HepG2 (cell line): ENCODE measurements at regions not wholly inside any gene's neighbourhood (a gene's known extent, or its start where the extent isn't known, plus 50 kb on each side); places are given as distances from the start of the nearest gene placed in this dataset.

Experiments
- ATAC-seq: fragments of 200-7000 bp; cut with Tn5 transposase; 3 replicates; pipeline ENCODE4 v1.9.1; 2020; ENCODE audit warnings: mild to moderate bottlenecking, moderate library complexity
- BruUV-seq: library from RNA; stranded (reverse); fragments of 400-500 nt; replicated peaks from 2 replicates; lab custom pipeline; 2021; lab: Mats Ljungman, UMichigan
- CTCF ChIA-PET: fragments of 300-600 bp; formaldehyde crosslinking; extraction: SDS; loops from one replicate; lab custom pipeline; 2021; ENCODE audit warnings: low total read pairs, inconsistent platforms, low intra/inter-chr PET ratio; lab: Yijun Ruan, JAX
- POLR2A ChIA-PET: fragments of 350-600 bp; sonication (Branson Sonifier 250); formaldehyde crosslinking; loops from one replicate; lab custom pipeline; 2020; ENCODE audit warnings: antibody characterized with exemption, inconsistent platforms; lab: Yijun Ruan, JAX
- DNase-seq: peaks from one replicate; pipeline ENCODE4 v3.0.0-alpha.2; 2015; ENCODE audit warnings: low spot score
- FAIRE-seq: peaks from 3 replicates; lab custom pipeline; 2011; peaks lifted over from hg19 to GRCh38; lab: Jason Lieb, UNC
- H2AFZ ChIP-seq: one replicate; pipeline ENCODE4 v1.6.1; 2011; ENCODE audit warnings: low read length, inconsistent platforms
- H3K27ac ChIP-seq: fragments of 300-600 bp; 3 replicates; pipeline ENCODE4 v1.8.0; 2011; ENCODE audit warnings: mixed run types, mild to moderate bottlenecking, mixed read lengths, low read length, inconsistent platforms; ENCODE audit not compliant: insufficient read depth; ENCODE audit errors: extremely low read length
- H3K27me3 ChIP-seq, 2 experiments: fragments of 200-600 bp in 1 of 2; 2 replicates in 1 of 2; 3 replicates in 1 of 2; pipeline versions ENCODE4 v1.6.0 to v1.8.0; 2011; ENCODE audit warnings: low read length in 2 of 2, mild to moderate bottlenecking in 2 of 2, moderate library complexity in 2 of 2, inconsistent platforms in 1 of 2; ENCODE audit not compliant: insufficient read depth in 2 of 2, control insufficient read depth in 1 of 2
- H3K36me3 ChIP-seq, 2 experiments: fragments of 200-600 bp in 1 of 2; replicated peaks in 1 of 2; 2 replicates in 1 of 2; 3 replicates in 1 of 2; pipeline versions ENCODE4 v1.5.1 to v1.8.0; 2011; ENCODE audit warnings: low read length in 2 of 2, inconsistent platforms in 1 of 2; ENCODE audit not compliant: insufficient read depth in 2 of 2, control insufficient read depth in 1 of 2
- H3K4me1 ChIP-seq: 2 replicates; pipeline ENCODE4 v1.5.1; 2012; ENCODE audit warnings: low read length, inconsistent platforms; ENCODE audit not compliant: insufficient read depth
- H3K4me2 ChIP-seq: 2 replicates; pipeline ENCODE4 v1.6.0; 2011; ENCODE audit warnings: low read depth, low read length, inconsistent platforms
- H3K4me3 ChIP-seq, 3 experiments: fragments of 200-600 bp in 1 of 3; sonication (generic), shearing (Covaris generic) in 1 of 3; replicated peaks in 1 of 3; 2 replicates each; pipeline ENCODE4 v1.5.1; 2011 to 2016; ENCODE audit warnings: low read length in 3 of 3, inconsistent platforms in 2 of 3, low read depth in 2 of 3, mild to moderate bottlenecking in 2 of 3, control low read depth in 1 of 3, mixed read lengths in 1 of 3; ENCODE audit not compliant: insufficient read depth in 1 of 3
- H3K79me2 ChIP-seq: one replicate; pipeline ENCODE4 v1.6.1; 2011; ENCODE audit warnings: low read length, inconsistent platforms; ENCODE audit not compliant: insufficient read depth
- H3K9ac ChIP-seq: 2 replicates; pipeline ENCODE4 v1.6.0; 2011; ENCODE audit warnings: mild to moderate bottlenecking, low read depth, low read length, inconsistent platforms; ENCODE audit not compliant: insufficient read depth
- H3K9me3 ChIP-seq: 2 replicates; pipeline ENCODE4 v1.5.1; 2012; ENCODE audit warnings: mild to moderate bottlenecking, low read length
- H4K20me1 ChIP-seq: 2 replicates; pipeline ENCODE4 v1.6.0; 2011; ENCODE audit warnings: inconsistent platforms, mild to moderate bottlenecking, low read length, moderate library complexity; ENCODE audit not compliant: insufficient read depth
- ARHGAP35 ChIP-seq: sonication (generic); formaldehyde crosslinking; IDR thresholded peaks from 2 replicates; pipeline ENCODE4 v1.9.0; 2022; ENCODE audit warnings: mild to moderate bottlenecking, inconsistent platforms, moderate library complexity, missing genetic modification reagents, borderline replicate concordance
- GFI1 ChIP-seq: sonication (generic); formaldehyde crosslinking; IDR thresholded peaks from 2 replicates; pipeline ENCODE4 v1.5.0; 2020; ENCODE audit warnings: missing genetic modification reagents, mild to moderate bottlenecking, borderline replicate concordance
- MIER2 ChIP-seq: IDR thresholded peaks from 2 replicates; pipeline ENCODE4 v1.6.1; 2016; ENCODE audit warnings: missing biosample characterization, missing genetic modification reagents
- MTA1 ChIP-seq: sonication (generic); formaldehyde crosslinking; IDR thresholded peaks from 2 replicates; pipeline ENCODE4 v1.4.0; 2020; ENCODE audit warnings: missing genetic modification reagents, mild to moderate bottlenecking, borderline replicate concordance
- SALL2 ChIP-seq: sonication (generic); formaldehyde crosslinking; IDR thresholded peaks from 2 replicates; pipeline ENCODE4 v1.8.1; 2023; ENCODE audit warnings: mild to moderate bottlenecking, missing genetic modification reagents, inconsistent platforms
- SIN3A ChIP-seq: IDR thresholded peaks from 2 replicates; pipeline ENCODE4 v1.6.1; 2011; ENCODE audit warnings: low read depth, mild to moderate bottlenecking, control low read depth, low read length, borderline replicate concordance
- YEATS2 ChIP-seq: sonication (generic); formaldehyde crosslinking; IDR thresholded peaks from 2 replicates; pipeline ENCODE4 v1.4.0; 2020; ENCODE audit warnings: missing genetic modification reagents, borderline replicate concordance
- ZNF260 ChIP-seq: sonication (generic); formaldehyde crosslinking; IDR thresholded peaks from 2 replicates; pipeline ENCODE4 v1.4.0; 2020; ENCODE audit warnings: missing genetic modification reagents, low read depth, mild to moderate bottlenecking, borderline replicate concordance
- ZNF296 ChIP-seq: sonication (generic); formaldehyde crosslinking; conservative IDR thresholded peaks from 2 replicates; pipeline ENCODE4 v1.5.0; 2020; ENCODE audit warnings: mild to moderate bottlenecking, missing genetic modification reagents
- ZNF484 ChIP-seq: sonication (generic); formaldehyde crosslinking; IDR thresholded peaks from 2 replicates; pipeline ENCODE4 v1.5.1; 2020; ENCODE audit warnings: mild to moderate bottlenecking, low read depth, missing genetic modification reagents, borderline replicate concordance
- ZNF558 ChIP-seq: sonication (generic); formaldehyde crosslinking; IDR thresholded peaks from 2 replicates; pipeline ENCODE4 v1.9.0; 2022; ENCODE audit warnings: mild to moderate bottlenecking, missing genetic modification reagents, borderline replicate concordance
- ZNF572 ChIP-seq: sonication (generic); formaldehyde crosslinking; IDR thresholded peaks from 2 replicates; pipeline ENCODE4 v1.5.1; 2020; ENCODE audit warnings: mild to moderate bottlenecking, missing genetic modification reagents
- in situ Hi-C: cut with HindIII; loops from 2 replicates; pipeline ENCODE4 v1.10.0; 2017; ENCODE audit warnings: low pct_unique_long_range_greater_than_20kb; ENCODE audit not compliant: extremely low pct_ligation_motif_present
- intact Hi-C: fragments of 100-400 bp; cut with micrococcal nuclease; formaldehyde crosslinking; loops from one replicate; pipeline ENCODE4 v1.10.0; 2022; ENCODE audit not compliant: unreplicated experiment
- TF ChIP-seq, protein P1 (sequence below): sonication (generic); formaldehyde crosslinking; IDR thresholded peaks from 2 replicates; pipeline ENCODE4 v1.8.1; 2023; ENCODE audit warnings: missing genetic modification reagents, inconsistent platforms, borderline replicate concordance
- TF ChIP-seq, protein P2 (sequence below): sonication (generic); formaldehyde crosslinking; IDR thresholded peaks from 2 replicates; pipeline ENCODE4 v1.4.0; 2020; ENCODE audit warnings: missing genetic modification reagents

DNA sequence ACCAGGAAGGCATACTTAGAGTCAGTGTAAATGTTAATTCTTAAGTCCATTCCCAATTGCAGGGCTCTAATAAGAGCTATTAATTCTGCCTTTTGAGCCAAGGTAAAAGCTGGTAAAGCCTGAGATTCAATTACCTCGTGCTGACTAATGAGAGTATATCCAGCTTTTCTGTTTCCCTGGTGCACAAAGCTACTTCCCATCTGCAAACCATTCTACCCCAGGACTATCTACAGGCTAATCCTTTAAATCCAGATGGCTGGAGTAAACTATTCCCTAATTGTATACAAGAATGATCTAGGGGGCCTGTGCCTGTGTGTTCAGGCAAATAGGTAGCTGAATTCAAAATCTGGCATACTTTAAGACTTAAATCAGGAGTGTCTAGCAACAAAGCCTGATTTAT, 365.0 kb downstream of the GPM6A start (continued):
- no peak for TF ChIP-seq ZNF572
- TF ChIP-seq ZNF296: no peak
- no peak for TF ChIP-seq ZNF558 (CRISPR knock-in tag)
- TF ChIP-seq MIER2 (CRISPR knock-in tag): no peak
- no peak for TF ChIP-seq GFI1 (CRISPR knock-in tag)
- no peak for TF ChIP-seq ARHGAP35 (CRISPR knock-in tag)
- TF ChIP-seq MTA1 (CRISPR knock-in tag): no peak

DNA sequence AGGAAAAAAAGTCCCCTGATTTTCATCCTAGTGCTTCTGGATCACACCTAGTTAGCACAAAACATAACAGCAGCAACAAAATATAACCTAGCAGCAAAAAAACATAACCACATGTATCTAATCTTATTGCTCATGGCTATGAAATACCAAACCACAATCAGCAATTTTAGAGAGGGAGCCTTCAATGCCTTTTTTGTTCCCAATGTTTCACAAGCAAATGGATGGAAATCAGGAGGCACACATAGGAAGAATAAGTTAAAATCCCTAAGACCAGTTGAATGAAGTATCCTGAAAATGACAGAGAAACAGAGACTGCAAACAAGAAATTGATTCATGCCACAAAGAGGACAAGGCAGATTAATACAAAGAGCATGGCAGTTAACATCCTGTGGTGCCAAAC, 361.6 kb downstream of the GPM6A start:
- CTCF ChIA-PET: no interaction called here
- intact Hi-C loops (no loop called here), in situ Hi-C loops (no loop called here)
- Histone ChIP-seq H3K4me2 (no peak overlapping the region), H3K36me3 (no peaks in the 10 kb centered on the region), H4K20me1 (no peaks in the 10 kb centered on the region), H3K27me3 (no peaks in the 10 kb centered on the region), H2AFZ (no peak overlapping the region), H3K27ac (no peak overlapping the region), H3K4me1 (no peaks in the 10 kb centered on the region), H3K9me3 (peaks cover 46% of the 10 kb centered on the region; the same call in 1 of the 2 replicates), H3K79me2 (no peaks in the 10 kb centered on the region), H3K4me3 (no peak overlapping the region), H3K9ac (no peak overlapping the region)
- POLR2A ChIA-PET: no interaction called here
- no peak for TF ChIP-seq ZNF260 (CRISPR knock-in tag)
- TF ChIP-seq SALL2: no peak
- no peak for TF ChIP-seq YEATS2 (CRISPR knock-in tag)
- TF ChIP-seq SIN3A: no peak
- TF ChIP-seq, protein P1, sequence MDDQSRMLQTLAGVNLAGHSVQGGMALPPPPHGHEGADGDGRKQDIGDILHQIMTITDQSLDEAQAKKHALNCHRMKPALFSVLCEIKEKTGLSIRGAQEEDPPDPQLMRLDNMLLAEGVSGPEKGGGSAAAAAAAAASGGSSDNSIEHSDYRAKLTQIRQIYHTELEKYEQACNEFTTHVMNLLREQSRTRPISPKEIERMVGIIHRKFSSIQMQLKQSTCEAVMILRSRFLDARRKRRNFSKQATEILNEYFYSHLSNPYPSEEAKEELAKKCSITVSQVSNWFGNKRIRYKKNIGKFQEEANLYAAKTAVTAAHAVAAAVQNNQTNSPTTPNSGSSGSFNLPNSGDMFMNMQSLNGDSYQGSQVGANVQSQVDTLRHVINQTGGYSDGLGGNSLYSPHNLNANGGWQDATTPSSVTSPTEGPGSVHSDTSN (CRISPR knock-in tag): no peak
- no peak for TF ChIP-seq ZNF484 (CRISPR knock-in tag)
- TF ChIP-seq, protein P2, sequence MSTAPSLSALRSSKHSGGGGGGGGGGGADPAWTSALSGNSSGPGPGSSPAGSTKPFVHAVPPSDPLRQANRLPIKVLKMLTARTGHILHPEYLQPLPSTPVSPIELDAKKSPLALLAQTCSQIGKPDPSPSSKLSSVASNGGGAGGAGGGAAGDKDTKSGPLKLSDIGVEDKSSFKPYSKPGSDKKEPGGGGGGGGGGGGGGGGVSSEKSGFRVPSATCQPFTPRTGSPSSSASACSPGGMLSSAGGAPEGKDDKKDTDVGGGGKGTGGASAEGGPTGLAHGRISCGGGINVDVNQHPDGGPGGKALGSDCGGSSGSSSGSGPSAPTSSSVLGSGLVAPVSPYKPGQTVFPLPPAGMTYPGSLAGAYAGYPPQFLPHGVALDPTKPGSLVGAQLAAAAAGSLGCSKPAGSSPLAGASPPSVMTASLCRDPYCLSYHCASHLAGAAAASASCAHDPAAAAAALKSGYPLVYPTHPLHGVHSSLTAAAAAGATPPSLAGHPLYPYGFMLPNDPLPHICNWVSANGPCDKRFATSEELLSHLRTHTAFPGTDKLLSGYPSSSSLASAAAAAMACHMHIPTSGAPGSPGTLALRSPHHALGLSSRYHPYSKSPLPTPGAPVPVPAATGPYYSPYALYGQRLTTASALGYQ: no peak
- DNase-seq (no peak), ATAC-seq (no peak), FAIRE-seq (no peak)
- BruUV-seq: no TSS peak
